ENCODE measurements at regions not wholly inside any gene's neighbourhood (a gene's known extent, or its start where the extent isn't known, plus 50 kb on each side); places are given as distances from the start of the nearest gene placed in this dataset.

GRCh38 chr12:60710246-60710645, 1114.4 kb downstream of the SLC16A7 start:
- TF ChIP-seq CTCF (IDR thresholded peaks at IDR 0.05; ENCODE audit: poor library complexity) (no peak), EZH2 (IDR thresholded peaks at IDR 0.05; ENCODE audit: borderline replicate concordance) (no peak)

All from hepatocyte (in vitro differentiated cells).